SK-N-SH (cell line): ENCODE measurements at regions not wholly inside any gene's neighbourhood (a gene's known extent, or its start where the extent isn't known, plus 50 kb on each side); places are given as distances from the start of the nearest gene placed in this dataset.

ENCODE experiments used
- CTCF ChIA-PET: fragments of 300-600, 350-600 bp; formaldehyde crosslinking; extraction: SDS; loops from one replicate; lab custom pipeline; 2021; lab: Yijun Ruan, JAX
- POLR2A ChIA-PET: fragments of 350-600 bp; sonication (Branson Sonifier 250); formaldehyde crosslinking; extraction: SDS; loops from one replicate; lab custom pipeline; 2020; ENCODE audit warnings: antibody characterized with exemption, inconsistent platforms; lab: Yijun Ruan, JAX
- DNase-seq: peaks from one replicate; pipeline ENCODE4 v3.0.0; 2012
- H2AFZ ChIP-seq: fragments of 200-600 bp; sonication (generic); 2 replicates; pipeline ENCODE4 v1.8.1; 2016; ENCODE audit warnings: antibody characterized with exemption, mild to moderate bottlenecking, low read depth
- H3F3A ChIP-seq: fragments of 200-600 bp; sonication (generic); replicated peaks from 2 replicates; pipeline ENCODE3; 2016; ENCODE audit warnings: antibody characterized with exemption, mild to moderate bottlenecking; ENCODE audit not compliant: insufficient read depth
- H3K27ac ChIP-seq, 2 experiments: fragments of 200-500 bp in 1 of 2; fragments of 200-600 bp in 1 of 2; sonication (Bioruptor generic) in 1 of 2; sonication (generic), shearing (Covaris generic) in 1 of 2; 2 replicates each; pipeline versions ENCODE4 v1.5.1 to v1.6.1; 2014 to 2016; ENCODE audit warnings: low read depth in 2 of 2, inconsistent platforms in 1 of 2, low read length in 1 of 2, mild to moderate bottlenecking in 1 of 2, mixed read lengths in 1 of 2
- H3K27me3 ChIP-seq: fragments of 200-600 bp; sonication (generic), shearing (Covaris generic); 2 replicates; pipeline ENCODE4 v1.6.1; 2016; ENCODE audit warnings: mixed run types; ENCODE audit not compliant: insufficient read depth
- H3K36me3 ChIP-seq, 2 experiments: fragments of 200-500 bp in 1 of 2; fragments of 200-600 bp in 1 of 2; sonication (Bioruptor generic) in 1 of 2; sonication (generic) in 1 of 2; replicated peaks in 1 of 2; 2 replicates each; pipeline versions ENCODE3 to v1.5.1; 2014 to 2016; ENCODE audit warnings: low read length in 1 of 2, mild to moderate bottlenecking in 1 of 2; ENCODE audit not compliant: insufficient read depth in 2 of 2, control insufficient read depth in 1 of 2
- H3K4me1 ChIP-seq, 2 experiments: fragments of 200-500 bp in 1 of 2; fragments of 200-600 bp in 1 of 2; sonication (Bioruptor generic) in 1 of 2; sonication (generic), shearing (Covaris generic) in 1 of 2; 2 replicates each; pipeline versions ENCODE4 v1.5.1 to v1.6.1; 2014 to 2016; ENCODE audit warnings: low read depth in 1 of 2, low read length in 1 of 2, mixed run types in 1 of 2; ENCODE audit not compliant: insufficient read depth in 2 of 2, control insufficient read depth in 1 of 2
- H3K4me2 ChIP-seq: fragments of 200-600 bp; sonication (generic), shearing (Covaris generic); 2 replicates; pipeline ENCODE4 v1.6.1; 2017; ENCODE audit warnings: mixed run types
- H3K4me3 ChIP-seq, 2 experiments: fragments of 200-500 bp in 1 of 2; fragments of 200-600 bp in 1 of 2; sonication (Bioruptor generic) in 1 of 2; sonication (generic), shearing (Covaris generic) in 1 of 2; 2 replicates each; pipeline versions ENCODE4 v1.5.1 to v1.8.1; 2014 to 2016; ENCODE audit warnings: low read depth in 2 of 2, inconsistent platforms in 1 of 2, low read length in 1 of 2, mild to moderate bottlenecking in 1 of 2, mixed read lengths in 1 of 2, moderate library complexity in 1 of 2
- H3K79me2 ChIP-seq: fragments of 200-600 bp; sonication (generic); 2 replicates; pipeline ENCODE4 v1.8.1; 2017; ENCODE audit warnings: mild to moderate bottlenecking; ENCODE audit not compliant: insufficient read depth
- H3K9ac ChIP-seq: fragments of 200-600 bp; sonication (generic); 2 replicates; pipeline ENCODE4 v1.6.1; 2017; ENCODE audit warnings: mixed run types
- H3K9me2 ChIP-seq: fragments of 200-600 bp; sonication (generic); 2 replicates; pipeline ENCODE4 v1.6.1; 2017; ENCODE audit warnings: mixed run types
- H3K9me3 ChIP-seq: fragments of 200-600 bp; sonication (generic); 2 replicates; pipeline ENCODE4 v1.6.1; 2017; ENCODE audit warnings: mixed run types, mild to moderate bottlenecking, moderate library complexity
- H4K20me1 ChIP-seq: fragments of 200-600 bp; sonication (generic); 2 replicates; pipeline ENCODE4 v1.6.1; 2017; ENCODE audit warnings: mild to moderate bottlenecking, mixed run types; ENCODE audit not compliant: insufficient read depth
- ELF1 ChIP-seq: IDR thresholded peaks from 2 replicates; pipeline ENCODE4 v1.4.0; 2012
- EP300 ChIP-seq, 2 experiments: IDR thresholded peaks; 2 replicates each; pipeline versions ENCODE4 v1.4.0 to v1.6.1; 2012; ENCODE audit warnings: borderline replicate concordance in 1 of 2, low read depth in 1 of 2, low read length in 1 of 2
- EZH2phosphoT487 ChIP-seq: fragments of 200-600 bp; sonication (generic); IDR thresholded peaks from 2 replicates; pipeline ENCODE4 v1.6.1; 2017; ENCODE audit warnings: low read depth, mixed run types, mild to moderate bottlenecking, antibody characterized with exemption, moderate library complexity, borderline replicate concordance
- FOSL2 ChIP-seq: IDR thresholded peaks from 2 replicates; pipeline ENCODE4 v1.4.0; 2012; ENCODE audit warnings: low read depth, mild to moderate bottlenecking, moderate library complexity, borderline replicate concordance
- FOXJ3 ChIP-seq: sonication (generic); formaldehyde crosslinking; IDR thresholded peaks from 2 replicates; pipeline ENCODE4 v1.5.1; 2020; ENCODE audit warnings: mild to moderate bottlenecking, missing genetic modification reagents
- GATA2 ChIP-seq: sonication (generic); formaldehyde crosslinking; IDR thresholded peaks from 2 replicates; pipeline ENCODE4 v1.5.0; 2020; ENCODE audit warnings: mild to moderate bottlenecking, missing genetic modification reagents
- JUND ChIP-seq: IDR thresholded peaks from 2 replicates; pipeline ENCODE4 v1.4.0; 2012
- MEF2A ChIP-seq: IDR thresholded peaks from 2 replicates; pipeline ENCODE4 v1.4.0; 2012; ENCODE audit warnings: low read depth, borderline replicate concordance
- NFIC ChIP-seq: IDR thresholded peaks from 2 replicates; pipeline ENCODE4 v1.4.0; 2012; ENCODE audit warnings: borderline replicate concordance
- POLR2AphosphoS5 ChIP-seq: IDR thresholded peaks from 2 replicates; pipeline ENCODE4 v1.6.1; 2012; ENCODE audit warnings: low read depth, low read length
- RAD21 ChIP-seq: IDR thresholded peaks from 2 replicates; pipeline ENCODE4 v1.6.1; 2012; ENCODE audit warnings: mild to moderate bottlenecking, low read length
- RXRA ChIP-seq: IDR thresholded peaks from 2 replicates; pipeline ENCODE4 v1.4.0; 2012; ENCODE audit warnings: low read depth, mild to moderate bottlenecking, borderline replicate concordance
- SMC3 ChIP-seq: IDR thresholded peaks from 2 replicates; pipeline ENCODE4 v1.6.1; 2012; ENCODE audit warnings: low read depth, low read length, improper control_type of control experiment
- YY1 ChIP-seq: IDR thresholded peaks from 2 replicates; pipeline ENCODE4 v1.4.0; 2012; ENCODE audit warnings: low read depth, mild to moderate bottlenecking
- WGBS: methylation state at CpG from one replicate; pipeline ENCODE4 v1.1.6; 2017; ENCODE audit warnings: low lambda C conversion rate; 5-methylcytosine and 5-hydroxymethylcytosine counted together
- TF ChIP-seq, protein P1 (sequence below): fragments of 200-600 bp; sonication (generic); IDR thresholded peaks from 2 replicates; pipeline ENCODE4 v1.6.1; 2017; ENCODE audit warnings: antibody characterized with exemption, mild to moderate bottlenecking, moderate library complexity
- TF ChIP-seq, protein P2 (sequence below): IDR thresholded peaks from 2 replicates; pipeline ENCODE4; 2012
- TF ChIP-seq, protein P3 (sequence below): IDR thresholded peaks from 2 replicates; pipeline ENCODE4 v1.4.0; 2012; ENCODE audit warnings: low read depth
- TF ChIP-seq, protein P4 (sequence below): fragments of 150-350 bp; IDR thresholded peaks from 2 replicates; pipeline ENCODE4 v1.6.1; 2016; ENCODE audit warnings: mild to moderate bottlenecking, low read depth, low read length
- TF ChIP-seq, protein P5 (sequence below): IDR thresholded peaks from 2 replicates; pipeline ENCODE4 v1.4.0; 2012; ENCODE audit warnings: low read depth, borderline replicate concordance

DNA sequence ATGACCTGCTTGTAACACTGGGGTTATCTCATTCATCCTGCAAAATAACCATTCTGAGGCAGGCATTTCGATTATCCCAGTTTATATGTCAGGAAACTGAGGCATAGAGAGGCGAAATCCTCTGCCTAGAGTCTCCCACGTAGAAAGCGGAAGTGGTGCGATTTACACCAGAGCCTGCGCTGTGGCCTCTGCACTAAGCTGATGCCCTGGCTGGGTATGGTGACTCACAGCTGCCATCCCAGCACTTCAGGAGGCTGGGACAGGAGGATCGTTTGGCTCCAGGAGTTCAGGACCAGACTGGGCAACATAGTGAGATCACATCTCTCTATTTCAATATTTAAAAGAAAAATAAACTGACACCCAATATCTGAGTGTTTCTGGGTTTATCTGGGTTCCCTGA, 59.3 kb upstream of the BCO1 start:
- DNase-seq: no peak
- Histone ChIP-seq H3K4me2 (no peak overlapping the region), H4K20me1 (no peaks in the 10 kb centered on the region), H3K4me1 (peaks cover 0 to 18% of the 10 kb centered on the region in 2 experiments; a peak in 2 of 4 replicates), H3K9me2 (no peaks in the 10 kb centered on the region), H3K36me3 (no peaks in the 10 kb centered on the region), H3F3A (peaks cover 8% of the 10 kb centered on the region), H3K27me3 (no peaks in the 10 kb centered on the region), H3K9me3 (no peaks in the 10 kb centered on the region), H3K9ac (no peak overlapping the region), H3K27ac (no peak overlapping the region), H2AFZ (no peak overlapping the region), H3K79me2 (no peaks in the 10 kb centered on the region), H3K4me3 (no peak overlapping the region)
- WGBS: 81% methylated on average over 6 of the region's 7 CpGs
- ChIA-PET CTCF (interaction anchor here (2.4 kb wide), 1 partner anchor 26 kb away, joined by 9 read pairs; no protein-coding TSS in a partner anchor), POLR2A (no interaction called here)
- TF ChIP-seq FOSL2: no peak
- no peak for TF ChIP-seq RAD21
- TF ChIP-seq YY1: no peak
- no peak for TF ChIP-seq GATA2 (CRISPR knock-in tag)
- TF ChIP-seq EZH2phosphoT487: no peak

DNA sequence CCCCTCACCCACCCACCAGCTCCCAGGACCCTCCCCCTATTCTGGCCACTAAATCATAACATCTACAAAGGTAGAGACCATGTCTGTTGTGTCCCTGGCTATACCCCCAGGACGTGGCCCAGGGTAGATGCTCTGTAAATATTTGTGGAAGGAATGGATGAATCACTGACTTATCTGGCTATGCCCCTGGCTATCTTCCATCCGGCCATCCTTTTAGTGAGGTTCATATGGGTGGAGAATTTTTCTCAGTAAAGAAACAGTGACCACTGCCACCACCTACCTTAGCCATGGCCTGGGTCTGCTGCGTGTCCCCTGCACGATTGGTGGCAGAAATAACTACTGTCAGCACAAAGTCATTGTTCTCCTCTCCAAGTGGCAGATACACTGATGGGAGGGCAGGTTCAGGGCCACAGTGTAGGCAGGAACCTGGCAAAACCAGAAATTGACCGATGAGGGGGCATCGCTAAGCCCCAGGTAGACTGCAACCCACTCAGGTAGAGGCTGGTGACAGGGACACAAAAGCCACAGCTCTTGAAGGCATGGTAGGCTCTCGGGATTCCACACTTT, 63.1 kb upstream of the BCO1 start:
- Histone ChIP-seq H3K27me3 (no peaks in the 10 kb centered on the region), H3K9ac (no peak overlapping the region), H3K9me3 (no peaks in the 10 kb centered on the region), H3K36me3 (no peaks in the 10 kb centered on the region), H3K9me2 (no peaks in the 10 kb centered on the region), H3F3A (no peaks in the 10 kb centered on the region), H3K4me3 (no peak overlapping the region), H2AFZ (no peak overlapping the region), H3K4me2 (peak overlapping the region; percentile 64), H3K4me1 (peaks cover 0 to 14% of the 10 kb centered on the region in 2 experiments; a peak in 1 of 4 replicates), H4K20me1 (no peaks in the 10 kb centered on the region), H3K27ac (peak overlapping the region in 1 of 2 experiments; percentile 21; a peak in 1 of 4 replicates), H3K79me2 (no peaks in the 10 kb centered on the region)
- ChIA-PET POLR2A (no interaction called here), CTCF (interaction anchor here (2.2 kb wide), 1 partner anchor 30 kb away, joined by 7 read pairs; no protein-coding TSS in a partner anchor)
- DNase-seq: no peak
- 43% methylated on average over 4 of the region's 7 CpGs for WGBS
- TF ChIP-seq ELF1 (no peak), SMC3 (no peak), JUND (peak; percentile 69), POLR2AphosphoS5 (no peak), FOXJ3 (CRISPR knock-in tag) (no peak), RXRA (no peak), NFIC (peak; percentile 68), MEF2A (no peak), FOSL2 (peak; percentile 69; the same call in 1 of the 2 replicates), RAD21 (no peak), EP300 (IDR thresholded peaks at IDR 0.05; ENCODE audit: borderline replicate concordance in 1 of 2, low read depth in 1 of 2, low read length in 1 of 2) (peak in 1 of 2 experiments; percentile 26; a peak in 1 of 4 replicates)
- TF ChIP-seq, protein P1, sequence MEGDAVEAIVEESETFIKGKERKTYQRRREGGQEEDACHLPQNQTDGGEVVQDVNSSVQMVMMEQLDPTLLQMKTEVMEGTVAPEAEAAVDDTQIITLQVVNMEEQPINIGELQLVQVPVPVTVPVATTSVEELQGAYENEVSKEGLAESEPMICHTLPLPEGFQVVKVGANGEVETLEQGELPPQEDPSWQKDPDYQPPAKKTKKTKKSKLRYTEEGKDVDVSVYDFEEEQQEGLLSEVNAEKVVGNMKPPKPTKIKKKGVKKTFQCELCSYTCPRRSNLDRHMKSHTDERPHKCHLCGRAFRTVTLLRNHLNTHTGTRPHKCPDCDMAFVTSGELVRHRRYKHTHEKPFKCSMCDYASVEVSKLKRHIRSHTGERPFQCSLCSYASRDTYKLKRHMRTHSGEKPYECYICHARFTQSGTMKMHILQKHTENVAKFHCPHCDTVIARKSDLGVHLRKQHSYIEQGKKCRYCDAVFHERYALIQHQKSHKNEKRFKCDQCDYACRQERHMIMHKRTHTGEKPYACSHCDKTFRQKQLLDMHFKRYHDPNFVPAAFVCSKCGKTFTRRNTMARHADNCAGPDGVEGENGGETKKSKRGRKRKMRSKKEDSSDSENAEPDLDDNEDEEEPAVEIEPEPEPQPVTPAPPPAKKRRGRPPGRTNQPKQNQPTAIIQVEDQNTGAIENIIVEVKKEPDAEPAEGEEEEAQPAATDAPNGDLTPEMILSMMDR: no peak
- TF ChIP-seq, protein P2, sequence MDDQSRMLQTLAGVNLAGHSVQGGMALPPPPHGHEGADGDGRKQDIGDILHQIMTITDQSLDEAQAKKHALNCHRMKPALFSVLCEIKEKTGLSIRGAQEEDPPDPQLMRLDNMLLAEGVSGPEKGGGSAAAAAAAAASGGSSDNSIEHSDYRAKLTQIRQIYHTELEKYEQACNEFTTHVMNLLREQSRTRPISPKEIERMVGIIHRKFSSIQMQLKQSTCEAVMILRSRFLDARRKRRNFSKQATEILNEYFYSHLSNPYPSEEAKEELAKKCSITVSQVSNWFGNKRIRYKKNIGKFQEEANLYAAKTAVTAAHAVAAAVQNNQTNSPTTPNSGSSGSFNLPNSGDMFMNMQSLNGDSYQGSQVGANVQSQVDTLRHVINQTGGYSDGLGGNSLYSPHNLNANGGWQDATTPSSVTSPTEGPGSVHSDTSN: no peak
- TF ChIP-seq, protein P3, sequence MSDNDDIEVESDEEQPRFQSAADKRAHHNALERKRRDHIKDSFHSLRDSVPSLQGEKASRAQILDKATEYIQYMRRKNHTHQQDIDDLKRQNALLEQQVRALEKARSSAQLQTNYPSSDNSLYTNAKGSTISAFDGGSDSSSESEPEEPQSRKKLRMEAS: no peak
- TF ChIP-seq, protein P4, sequence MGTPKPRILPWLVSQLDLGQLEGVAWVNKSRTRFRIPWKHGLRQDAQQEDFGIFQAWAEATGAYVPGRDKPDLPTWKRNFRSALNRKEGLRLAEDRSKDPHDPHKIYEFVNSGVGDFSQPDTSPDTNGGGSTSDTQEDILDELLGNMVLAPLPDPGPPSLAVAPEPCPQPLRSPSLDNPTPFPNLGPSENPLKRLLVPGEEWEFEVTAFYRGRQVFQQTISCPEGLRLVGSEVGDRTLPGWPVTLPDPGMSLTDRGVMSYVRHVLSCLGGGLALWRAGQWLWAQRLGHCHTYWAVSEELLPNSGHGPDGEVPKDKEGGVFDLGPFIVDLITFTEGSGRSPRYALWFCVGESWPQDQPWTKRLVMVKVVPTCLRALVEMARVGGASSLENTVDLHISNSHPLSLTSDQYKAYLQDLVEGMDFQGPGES: no peak
- TF ChIP-seq, protein P5, sequence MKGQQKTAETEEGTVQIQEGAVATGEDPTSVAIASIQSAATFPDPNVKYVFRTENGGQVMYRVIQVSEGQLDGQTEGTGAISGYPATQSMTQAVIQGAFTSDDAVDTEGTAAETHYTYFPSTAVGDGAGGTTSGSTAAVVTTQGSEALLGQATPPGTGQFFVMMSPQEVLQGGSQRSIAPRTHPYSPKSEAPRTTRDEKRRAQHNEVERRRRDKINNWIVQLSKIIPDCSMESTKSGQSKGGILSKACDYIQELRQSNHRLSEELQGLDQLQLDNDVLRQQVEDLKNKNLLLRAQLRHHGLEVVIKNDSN: no peak
